ENCODE measurements at regions not wholly inside any gene's neighbourhood (a gene's known extent, or its start where the extent isn't known, plus 50 kb on each side); places are given as distances from the start of the nearest gene placed in this dataset.
A peak's percentile ranks its signal among the peaks of the same experiment; 100 is the strongest.

- DNase-seq (ENCODE audit: low read depth), result no peak
- H3K4me3 ChIP-seq (ENCODE audit: low read depth, low read length), result no peak overlapping the region
- TF ChIP-seq CTCF (IDR thresholded peaks at IDR 0.05; ENCODE audit: insufficient read depth, low read length), result no peak
These were observed 570.5 kb upstream of the CITED2 start for GRCh38 chr6:139944976-139945375.

GRCh38 chr6:139944131-139944530 lies 569.7 kb upstream of the CITED2 start:
- no peak for TF ChIP-seq CTCF (IDR thresholded peaks at IDR 0.05; ENCODE audit: insufficient read depth, low read length)
- no peak overlapping the region for H3K4me3 ChIP-seq (ENCODE audit: low read depth, low read length)
- DNase-seq (ENCODE audit: low read depth), result no peak

- peak; percentile 91 for DNase-seq (ENCODE audit: low read depth)
- TF ChIP-seq CTCF (IDR thresholded peaks at IDR 0.05; ENCODE audit: insufficient read depth, low read length), result no peak
- H3K4me3 ChIP-seq (ENCODE audit: low read depth, low read length), result no peak overlapping the region
These were observed 568.9 kb upstream of the CITED2 start for GRCh38 chr6:139943391-139943790.

- no peak overlapping the region for H3K4me3 ChIP-seq (ENCODE audit: low read depth, low read length)
- DNase-seq (ENCODE audit: low read depth), result peak; percentile 31
- no peak for TF ChIP-seq CTCF (IDR thresholded peaks at IDR 0.05; ENCODE audit: insufficient read depth, low read length)
These were observed 567.9 kb upstream of the CITED2 start for GRCh38 chr6:139942331-139942730.

GRCh38 chr6:139941826-139942225 lies 567.4 kb upstream of the CITED2 start:
- TF ChIP-seq CTCF (IDR thresholded peaks at IDR 0.05; ENCODE audit: insufficient read depth, low read length), result no peak
- no peak overlapping the region for H3K4me3 ChIP-seq (ENCODE audit: low read depth, low read length)
- DNase-seq (ENCODE audit: low read depth), result no peak

GRCh38 chr6:139940741-139941729 lies 566.6 kb upstream of the CITED2 start:
- TF ChIP-seq CTCF (IDR thresholded peaks at IDR 0.05; ENCODE audit: insufficient read depth, low read length), result no peak
- no peak overlapping the region for H3K4me3 ChIP-seq (ENCODE audit: low read depth, low read length)
- peak; percentile 75 for DNase-seq (ENCODE audit: low read depth)
